SK-N-MC (cell line): ENCODE measurements at regions not wholly inside any gene's neighbourhood (a gene's known extent, or its start where the extent isn't known, plus 50 kb on each side); places are given as distances from the start of the nearest gene placed in this dataset.

Experiments used
- DNase-seq: peaks from one replicate; pipeline ENCODE4 v3.0.0-alpha.2; 2011; ENCODE audit warnings: low read depth, low spot score
- H3K27ac ChIP-seq: fragments of 200-600 bp; sonication (generic); 2 replicates; pipeline ENCODE4 v1.5.1; 2016; ENCODE audit warnings: mixed run types
- H3K36me3 ChIP-seq: fragments of 200-600 bp; sonication (generic); 2 replicates; pipeline ENCODE4 v1.6.1; 2017; ENCODE audit warnings: antibody characterized with exemption, low read length, mixed read lengths; ENCODE audit not compliant: insufficient read depth
- H3K4me3 ChIP-seq: fragments of 200-600 bp; sonication (generic); 2 replicates; pipeline ENCODE4 v1.5.1; 2016
- H3K9ac ChIP-seq: fragments of 200-600 bp; sonication (generic); 2 replicates; pipeline ENCODE4 v1.8.0; 2017; ENCODE audit warnings: mixed run types, mixed read lengths; ENCODE audit not compliant: insufficient read length
- H3K9me3 ChIP-seq: fragments of 200-600 bp; sonication (generic); 2 replicates; pipeline ENCODE4 v1.6.1; 2017; ENCODE audit warnings: low read depth, mild to moderate bottlenecking, antibody characterized with exemption, low read length, moderate library complexity, mixed read lengths
- EZH2 ChIP-seq: fragments of 200-600 bp; sonication (generic); IDR thresholded peaks from one replicate; pipeline ENCODE4 v1.6.1; 2017; ENCODE audit warnings: antibody characterized with exemption
- FOXP2 ChIP-seq: optimal IDR thresholded peaks from 2 replicates; pipeline ENCODE3; 2011; ENCODE audit warnings: mild to moderate bottlenecking, moderate library complexity; ENCODE audit not compliant: insufficient read depth; ENCODE audit errors: extremely low read length, control extremely low read depth
- POLR2AphosphoS5 ChIP-seq: IDR thresholded peaks from 2 replicates; pipeline ENCODE4 v1.6.1; 2012; ENCODE audit warnings: mild to moderate bottlenecking, low read depth, low read length, borderline replicate concordance

GRCh38 chr13:111994578-111994977 lies 72.4 kb upstream of the SOX1 start:
- no peaks in the 10 kb centered on the region for H3K36me3 ChIP-seq
- TF ChIP-seq FOXP2 (no peak), EZH2 (no peak), POLR2AphosphoS5 (no peak)
- no peak for DNase-seq
- no peak overlapping the region for H3K4me3 ChIP-seq
- no peak overlapping the region for H3K27ac ChIP-seq
- no peaks in the 10 kb centered on the region for H3K9me3 ChIP-seq
- no peak overlapping the region for H3K9ac ChIP-seq

GRCh38 chr13:111999352-111999751 lies 67.6 kb upstream of the SOX1 start:
- Histone ChIP-seq H3K27ac (no peak overlapping the region), H3K4me3 (no peak overlapping the region), H3K9ac (no peak overlapping the region), H3K36me3 (no peaks in the 10 kb centered on the region), H3K9me3 (no peaks in the 10 kb centered on the region)
- TF ChIP-seq EZH2 = no peak
- no peak for TF ChIP-seq FOXP2
- TF ChIP-seq POLR2AphosphoS5 = no peak
- no peak for DNase-seq

DNA sequence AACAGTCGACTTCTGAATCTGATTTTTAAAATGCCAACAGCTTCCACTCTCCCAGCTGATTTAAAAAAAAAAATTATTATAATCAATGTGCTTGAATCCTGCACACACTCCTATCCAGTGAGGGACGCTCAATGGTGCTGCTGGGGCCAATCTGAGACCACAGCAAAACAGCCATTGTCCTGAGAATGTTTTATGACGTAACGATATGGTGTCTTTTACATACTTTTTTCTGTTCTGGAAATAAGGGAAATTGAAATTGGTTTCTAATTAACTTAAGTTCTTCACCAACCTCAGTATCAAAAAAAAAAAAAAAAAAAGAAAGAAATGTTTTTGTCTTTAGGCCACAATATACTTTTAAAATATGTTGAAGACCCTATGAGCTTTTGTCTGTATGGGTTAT lies 66.1 kb upstream of the SOX1 start:
- TF ChIP-seq EZH2 (no peak), FOXP2 (no peak), POLR2AphosphoS5 (no peak)
- DNase-seq = no peak
- no peak overlapping the region for H3K27ac ChIP-seq
- H3K9ac ChIP-seq = no peak overlapping the region
- no peaks in the 10 kb centered on the region for H3K9me3 ChIP-seq
- H3K36me3 ChIP-seq = no peaks in the 10 kb centered on the region
- H3K4me3 ChIP-seq = no peak overlapping the region

- H3K9me3 ChIP-seq = no peaks in the 10 kb centered on the region
- DNase-seq = no peak
- TF ChIP-seq EZH2 = no peak
- TF ChIP-seq FOXP2 = no peak
- TF ChIP-seq POLR2AphosphoS5 = no peak
These were observed 65.4 kb upstream of the SOX1 start for GRCh38 chr13:112001571-112001970.

GRCh38 chr13:112003396-112003795 lies 63.6 kb upstream of the SOX1 start:
- no peak overlapping the region for H3K4me3 ChIP-seq
- no peak for DNase-seq
- TF ChIP-seq FOXP2 (no peak), EZH2 (no peak), POLR2AphosphoS5 (no peak)
- no peak overlapping the region for H3K27ac ChIP-seq
- H3K9ac ChIP-seq = no peak overlapping the region
- H3K9me3 ChIP-seq = no peaks in the 10 kb centered on the region
- H3K36me3 ChIP-seq = no peaks in the 10 kb centered on the region

More at GRCh38 chr13:112001571-112001970, 65.4 kb upstream of the SOX1 start:
- no peak overlapping the region for H3K27ac ChIP-seq
- no peak overlapping the region for H3K4me3 ChIP-seq
- H3K36me3 ChIP-seq = no peaks in the 10 kb centered on the region
- no peak overlapping the region for H3K9ac ChIP-seq

GRCh38 chr13:112003941-112004340 lies 63.0 kb upstream of the SOX1 start:
- H3K4me3 ChIP-seq = no peak overlapping the region
- no peaks in the 10 kb centered on the region for H3K9me3 ChIP-seq
- no peak overlapping the region for H3K9ac ChIP-seq
- H3K27ac ChIP-seq = no peak overlapping the region
- no peaks in the 10 kb centered on the region for H3K36me3 ChIP-seq
- TF ChIP-seq EZH2 (no peak), FOXP2 (no peak), POLR2AphosphoS5 (no peak)
- no peak for DNase-seq

DNA sequence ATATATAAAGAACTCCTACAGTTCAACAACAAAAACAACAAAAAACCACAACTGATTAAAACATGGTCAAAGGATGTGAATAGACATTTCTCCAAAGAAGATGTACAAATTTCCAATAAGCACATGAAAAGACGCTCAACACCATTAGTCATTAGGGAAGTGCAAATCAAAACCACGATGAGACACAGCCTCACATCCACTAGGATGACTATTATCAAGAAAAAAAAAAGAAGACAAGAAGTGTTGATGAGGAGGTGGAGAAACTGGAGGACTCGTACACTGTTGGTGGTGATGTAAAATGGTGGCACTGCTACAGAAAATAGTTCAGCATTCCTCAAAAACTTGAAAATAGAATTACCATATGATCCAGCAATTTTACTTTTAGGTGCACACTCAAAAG lies 61.0 kb upstream of the SOX1 start:
- no peaks in the 10 kb centered on the region for H3K36me3 ChIP-seq
- H3K9ac ChIP-seq = no peak overlapping the region
- no peak overlapping the region for H3K4me3 ChIP-seq
- no peaks in the 10 kb centered on the region for H3K9me3 ChIP-seq
- TF ChIP-seq POLR2AphosphoS5 = no peak
- no peak for TF ChIP-seq FOXP2
- TF ChIP-seq EZH2 = no peak
- no peak for DNase-seq
- no peak overlapping the region for H3K27ac ChIP-seq

DNA sequence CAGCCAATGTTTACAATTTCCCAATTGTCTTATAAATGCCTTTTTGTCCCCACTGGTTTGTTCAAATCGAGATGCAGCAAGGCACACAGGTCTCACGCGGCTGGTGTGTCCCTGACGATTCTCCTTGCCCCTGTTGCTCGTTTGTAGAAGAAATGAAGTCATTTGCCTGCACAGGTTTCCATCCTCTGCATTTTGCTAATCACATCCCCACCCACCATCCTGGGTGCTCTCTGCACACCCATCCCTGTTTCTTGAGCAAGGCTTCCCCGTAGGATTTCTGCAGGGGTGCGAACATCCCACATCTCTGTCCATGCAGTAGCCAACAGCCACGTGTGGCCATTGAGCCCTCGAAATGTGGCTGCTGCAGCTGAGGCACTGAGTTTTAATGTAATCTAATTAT lies 59.8 kb upstream of the SOX1 start:
- Histone ChIP-seq H3K27ac (no peak overlapping the region), H3K4me3 (no peak overlapping the region), H3K9ac (no peak overlapping the region), H3K9me3 (no peaks in the 10 kb centered on the region), H3K36me3 (no peaks in the 10 kb centered on the region)
- no peak for DNase-seq
- TF ChIP-seq POLR2AphosphoS5 (no peak), FOXP2 (no peak), EZH2 (no peak)

GRCh38 chr13:112010714-112011113 lies 56.2 kb upstream of the SOX1 start:
- H3K9ac ChIP-seq = no peak overlapping the region
- no peaks in the 10 kb centered on the region for H3K36me3 ChIP-seq
- H3K9me3 ChIP-seq = no peaks in the 10 kb centered on the region
- TF ChIP-seq POLR2AphosphoS5 = no peak
- no peak for TF ChIP-seq EZH2
- TF ChIP-seq FOXP2 = no peak
- no peak for DNase-seq
- no peak overlapping the region for H3K27ac ChIP-seq
- H3K4me3 ChIP-seq = no peak overlapping the region

GRCh38 chr13:112012016-112012704 lies 54.8 kb upstream of the SOX1 start:
- H3K27ac ChIP-seq = no peak overlapping the region
- no peak overlapping the region for H3K9ac ChIP-seq
- no peak for DNase-seq
- H3K9me3 ChIP-seq = no peaks in the 10 kb centered on the region
- TF ChIP-seq POLR2AphosphoS5 = no peak
- TF ChIP-seq FOXP2 = no peak
- TF ChIP-seq EZH2 = no peak
- H3K36me3 ChIP-seq = no peaks in the 10 kb centered on the region
- H3K4me3 ChIP-seq = no peak overlapping the region
